ENCODE measurements at regions not wholly inside any gene's neighbourhood (a gene's known extent, or its start where the extent isn't known, plus 50 kb on each side); places are given as distances from the start of the nearest gene placed in this dataset.
A peak's percentile ranks its signal among the peaks of the same experiment; 100 is the strongest.

- no peak for DNase-seq
- H3K27me3 Mint-ChIP-seq (ENCODE audit: insufficient read depth): no peaks in the 10 kb centered on the region
- H3K27ac Mint-ChIP-seq: no peak overlapping the region
- 93% methylated on average over 4 to 5 of the region's 5 CpGs for WGBS, 2 experiments (ENCODE audit: insufficient coverage in 1 of 2, insufficient read length in 1 of 2)
- Histone ChIP-seq H3K9ac (ENCODE audit: extremely low read depth, low read length, poor library complexity, severe bottlenecking) (no peak overlapping the region), H3K4me3 (ENCODE audit: low read length) (no peak overlapping the region), H3K27me3 (ENCODE audit: control insufficient read depth, insufficient read depth, low read length, poor library complexity, severe bottlenecking) (no peaks in the 10 kb centered on the region), H3K9me3 (ENCODE audit: control insufficient read depth, low read length) (no peaks in the 10 kb centered on the region), H3K27ac (ENCODE audit: low read depth, low read length) (no peak overlapping the region), H3K4me1 (ENCODE audit: control insufficient read depth, insufficient read depth, low read length) (no peaks in the 10 kb centered on the region), H3K36me3 (ENCODE audit: control insufficient read depth, insufficient read depth, low read length) (no peaks in the 10 kb centered on the region)
- peaks cover 6% of the 10 kb centered on the region for H3K4me1 Mint-ChIP-seq
- H3K36me3 Mint-ChIP-seq (ENCODE audit: low read depth): no peaks in the 10 kb centered on the region
- H3K4me3 Mint-ChIP-seq: no peak overlapping the region
- no peak for TF ChIP-seq CTCF (conservative IDR thresholded peaks at IDR 0.05)
- H3K9me3 Mint-ChIP-seq: no peaks in the 10 kb centered on the region
Observed at GRCh38 chr4:169869490-169869889, 111.7 kb upstream of the HPF1 start.

- Mint-ChIP-seq H3K9me3 (peaks cover 4% of the 10 kb centered on the region), H3K27ac (no peak overlapping the region), H3K36me3 (ENCODE audit: low read depth) (no peaks in the 10 kb centered on the region), H3K4me1 (peaks cover 13% of the 10 kb centered on the region), H3K27me3 (ENCODE audit: insufficient read depth) (no peaks in the 10 kb centered on the region), H3K4me3 (no peak overlapping the region)
- H3K4me1 ChIP-seq (ENCODE audit: control insufficient read depth, insufficient read depth, low read length): peaks cover 6% of the 10 kb centered on the region
- H3K9ac ChIP-seq (ENCODE audit: extremely low read depth, low read length, poor library complexity, severe bottlenecking): no peak overlapping the region
- H3K36me3 ChIP-seq (ENCODE audit: control insufficient read depth, insufficient read depth, low read length): no peaks in the 10 kb centered on the region
- no peak overlapping the region for H3K4me3 ChIP-seq (ENCODE audit: low read length)
- TF ChIP-seq CTCF (conservative IDR thresholded peaks at IDR 0.05): no peak
- no peak for DNase-seq
- H3K27ac ChIP-seq (ENCODE audit: low read depth, low read length): no peak overlapping the region
- H3K9me3 ChIP-seq (ENCODE audit: control insufficient read depth, low read length): peaks cover 7% of the 10 kb centered on the region
- H3K27me3 ChIP-seq (ENCODE audit: control insufficient read depth, insufficient read depth, low read length, poor library complexity, severe bottlenecking): no peaks in the 10 kb centered on the region
- WGBS, 2 experiments (ENCODE audit: insufficient coverage in 1 of 2, insufficient read length in 1 of 2): 71% methylated on average over 1 of the region's 1 CpG; no CpG with 5 or more reads in 1 of the 2 experiments
Observed at GRCh38 chr4:169861593-169861992, 103.8 kb upstream of the HPF1 start.

- peaks cover 2% of the 10 kb centered on the region for H3K27me3 Mint-ChIP-seq (ENCODE audit: insufficient read depth)
- DNase-seq: peak; percentile 60
- H3K27ac Mint-ChIP-seq: peak overlapping the region; percentile 87
- TF ChIP-seq CTCF (conservative IDR thresholded peaks at IDR 0.05): no peak
- 88 to 92% methylated on average over 6 to 14 of the region's 14 CpGs for WGBS, 2 experiments (ENCODE audit: insufficient coverage in 1 of 2, insufficient read length in 1 of 2)
- Histone ChIP-seq H3K27me3 (ENCODE audit: control insufficient read depth, insufficient read depth, low read length, poor library complexity, severe bottlenecking) (no peaks in the 10 kb centered on the region), H3K9ac (ENCODE audit: extremely low read depth, low read length, poor library complexity, severe bottlenecking) (no peak overlapping the region), H3K4me1 (ENCODE audit: control insufficient read depth, insufficient read depth, low read length) (peaks cover 6% of the 10 kb centered on the region), H3K9me3 (ENCODE audit: control insufficient read depth, low read length) (peaks cover 10% of the 10 kb centered on the region), H3K36me3 (ENCODE audit: control insufficient read depth, insufficient read depth, low read length) (no peaks in the 10 kb centered on the region), H3K4me3 (ENCODE audit: low read length) (no peak overlapping the region), H3K27ac (ENCODE audit: low read depth, low read length) (no peak overlapping the region)
- peaks cover 13% of the 10 kb centered on the region for H3K4me1 Mint-ChIP-seq
- H3K36me3 Mint-ChIP-seq (ENCODE audit: low read depth): no peaks in the 10 kb centered on the region
- no peak overlapping the region for H3K4me3 Mint-ChIP-seq
- peaks cover 10% of the 10 kb centered on the region for H3K9me3 Mint-ChIP-seq
Observed at GRCh38 chr4:169859366-169860216, 101.8 kb upstream of the HPF1 start.

Data from endodermal cell (in vitro differentiated cells).